IMR-90 (cell line): ENCODE measurements at regions not wholly inside any gene's neighbourhood (a gene's known extent, or its start where the extent isn't known, plus 50 kb on each side); places are given as distances from the start of the nearest gene placed in this dataset.

ENCODE experiments used
- ATAC-seq: fragments of 200-7000 bp; cut with Tn5 transposase; 2 replicates; pipeline ENCODE4 v1.9.1; 2020; ENCODE audit warnings: low read depth, mild to moderate bottlenecking, moderate library complexity
- BruUV-seq: library from RNA; stranded (reverse); fragments of 400-500 nt; replicated peaks from 2 replicates; lab custom pipeline; 2021; lab: Mats Ljungman, UMichigan
- CTCF ChIA-PET: fragments of 300-600 bp; formaldehyde crosslinking; extraction: SDS; loops from one replicate; lab custom pipeline; 2021; ENCODE audit warnings: antibody characterized with exemption; lab: Yijun Ruan, JAX
- POLR2A ChIA-PET: fragments of 300-600 bp; sonication (Branson Sonifier 250); formaldehyde crosslinking; loops from one replicate; lab custom pipeline; 2022; ENCODE audit warnings: antibody characterized with exemption; ENCODE audit not compliant: unreplicated experiment; lab: Charles Lee
- DNase-seq: peaks from one replicate; pipeline ENCODE4 v3.0.0; 2013
- H2AFZ ChIP-seq: replicated peaks from 2 replicates; pipeline ENCODE3; 2013; ENCODE audit warnings: low read length, mild to moderate bottlenecking; ENCODE audit not compliant: poor library complexity
- H2AK5ac ChIP-seq: 2 replicates; pipeline ENCODE4 v1.6.1; 2013; ENCODE audit warnings: low read depth, low read length, inconsistent platforms
- H2AK9ac ChIP-seq: replicated peaks from 2 replicates; pipeline ENCODE3; 2013; ENCODE audit warnings: mild to moderate bottlenecking, low read depth, low read length, moderate library complexity; ENCODE audit not compliant: poor library complexity
- H2BK120ac ChIP-seq: 2 replicates; pipeline ENCODE4 v1.6.1; 2013; ENCODE audit warnings: low read depth, low read length, inconsistent platforms
- H2BK15ac ChIP-seq: 3 replicates; pipeline ENCODE4 v1.6.1; 2013; ENCODE audit warnings: low read depth, low read length, inconsistent platforms
- H2BK20ac ChIP-seq: 2 replicates; pipeline ENCODE4 v1.6.1; 2013; ENCODE audit warnings: low read depth, mild to moderate bottlenecking, inconsistent platforms, low read length, moderate library complexity
- H2BK5ac ChIP-seq: 2 replicates; pipeline ENCODE4 v1.6.1; 2013; ENCODE audit warnings: mild to moderate bottlenecking, low read depth, low read length, inconsistent platforms; ENCODE audit not compliant: poor library complexity, severe bottlenecking
- H3K14ac ChIP-seq: replicated peaks from 2 replicates; pipeline ENCODE4 v1.6.1; 2013; ENCODE audit warnings: low read depth, low read length, inconsistent platforms
- H3K18ac ChIP-seq: 2 replicates; pipeline ENCODE4 v1.6.1; 2013; ENCODE audit warnings: low read depth, low read length, control low read depth
- H3K23ac ChIP-seq: 2 replicates; pipeline ENCODE4 v1.6.1; 2013; ENCODE audit warnings: low read depth, low read length, inconsistent platforms
- H3K27ac ChIP-seq: 2 replicates; pipeline ENCODE4 v1.5.1; 2013; ENCODE audit warnings: mild to moderate bottlenecking, control low read depth, low read length; ENCODE audit not compliant: insufficient read depth
- H3K27me3 ChIP-seq: 2 replicates; pipeline ENCODE4 v1.6.1; 2013; ENCODE audit warnings: low read length; ENCODE audit not compliant: control insufficient read depth, insufficient read depth
- H3K36me3 ChIP-seq: 2 replicates; pipeline ENCODE4 v1.6.1; 2013; ENCODE audit warnings: low read length, mixed read lengths; ENCODE audit not compliant: control insufficient read depth, insufficient read depth
- H3K4ac ChIP-seq: 2 replicates; pipeline ENCODE4 v1.6.1; 2013; ENCODE audit warnings: low read depth, low read length, inconsistent platforms
- H3K4me1 ChIP-seq: 2 replicates; pipeline ENCODE4 v1.6.1; 2013; ENCODE audit warnings: low read length, mixed read lengths; ENCODE audit not compliant: control insufficient read depth, insufficient read depth
- H3K4me2 ChIP-seq: 2 replicates; pipeline ENCODE4 v1.6.1; 2013; ENCODE audit warnings: low read depth, mild to moderate bottlenecking, control low read depth, low read length, moderate library complexity
- H3K4me3 ChIP-seq: 2 replicates; pipeline ENCODE4 v1.5.1; 2013; ENCODE audit warnings: low read depth, mild to moderate bottlenecking, control low read depth, low read length, moderate library complexity; ENCODE audit not compliant: insufficient read depth
- H3K56ac ChIP-seq: 2 replicates; pipeline ENCODE4 v1.6.1; 2013; ENCODE audit warnings: low read length, inconsistent platforms; ENCODE audit not compliant: insufficient read depth; ENCODE audit errors: extremely low read depth
- H3K79me1 ChIP-seq, 2 experiments: 2 replicates each; pipeline ENCODE4 v1.6.1; 2013; ENCODE audit warnings: low read length in 2 of 2, inconsistent platforms in 1 of 2, low read depth in 1 of 2
- H3K9ac ChIP-seq: 2 replicates; pipeline ENCODE4 v1.6.1; 2013; ENCODE audit warnings: low read depth, low read length, control low read depth
- H3K9me1 ChIP-seq: 2 replicates; pipeline ENCODE4 v1.6.1; 2013; ENCODE audit warnings: low read length, inconsistent platforms; ENCODE audit not compliant: insufficient read depth
- H3K9me3 ChIP-seq: 2 replicates; pipeline ENCODE4 v1.6.1; 2013; ENCODE audit warnings: low read length; ENCODE audit not compliant: control insufficient read depth, insufficient read depth
- H4K20me1 ChIP-seq: 2 replicates; pipeline ENCODE4 v1.6.1; 2013; ENCODE audit warnings: low read length, inconsistent platforms; ENCODE audit not compliant: insufficient read depth
- H4K5ac ChIP-seq: 2 replicates; pipeline ENCODE4 v1.6.1; 2013; ENCODE audit warnings: mild to moderate bottlenecking, low read depth, low read length, control low read depth
- H4K8ac ChIP-seq, 2 experiments: 2 replicates each; pipeline ENCODE4 v1.6.1; 2013; ENCODE audit warnings: low read depth in 2 of 2, low read length in 2 of 2, control low read depth in 1 of 2, inconsistent platforms in 1 of 2
- H4K91ac ChIP-seq: 2 replicates; pipeline ENCODE4 v1.6.1; 2013; ENCODE audit warnings: low read depth, low read length, inconsistent platforms; ENCODE audit not compliant: insufficient read depth
- MAFK ChIP-seq: IDR thresholded peaks from 2 replicates; pipeline ENCODE4 v1.6.1; 2012; ENCODE audit warnings: low read depth, low read length, improper control_type of control experiment
- MAZ ChIP-seq: IDR thresholded peaks from 2 replicates; pipeline ENCODE4 v1.6.1; 2012; ENCODE audit warnings: low read depth, mild to moderate bottlenecking, low read length, improper control_type of control experiment, moderate library complexity, borderline replicate concordance
- MXI1 ChIP-seq: IDR thresholded peaks from 2 replicates; pipeline ENCODE4 v1.6.1; 2012; ENCODE audit warnings: low read depth, mild to moderate bottlenecking, low read length, moderate library complexity, borderline replicate concordance
- POLR2A ChIP-seq: IDR thresholded peaks from 2 replicates; pipeline ENCODE4 v1.6.1; 2012; ENCODE audit warnings: mild to moderate bottlenecking, low read depth, low read length
- RAD21 ChIP-seq: IDR thresholded peaks from 2 replicates; pipeline ENCODE4 v1.6.1; 2012; ENCODE audit warnings: low read length, improper control_type of control experiment
- RFX5 ChIP-seq: IDR thresholded peaks from 2 replicates; pipeline ENCODE4 v1.8.0; 2012; ENCODE audit warnings: low read depth, mild to moderate bottlenecking, low read length, moderate library complexity
- SMC3 ChIP-seq: fragments of 150-350 bp; IDR thresholded peaks from 2 replicates; pipeline ENCODE4 v1.6.1; 2016; ENCODE audit warnings: low read depth, mild to moderate bottlenecking, antibody characterized with exemption, low read length, moderate library complexity
- dilution Hi-C: fragments of 300-500 bp; cut with HindIII; formaldehyde crosslinking; loops from one replicate; pipeline ENCODE4 v1.14.3; 2018; ENCODE audit warnings: low sequenced_read_pairs; ENCODE audit not compliant: unreplicated experiment
- in situ Hi-C: fragments of 300-500 bp; cut with MboI; formaldehyde crosslinking; loops from 3 replicates; pipeline ENCODE4 v1.14.3; 2019; ENCODE audit warnings: low sequenced_read_pairs, inconsistent platforms, mixed read lengths
- intact Hi-C: fragments of 100-400 bp; cut with micrococcal nuclease; formaldehyde crosslinking; loops from 2 replicates; pipeline ENCODE4 v1.10.0; 2022
- TF ChIP-seq, protein P1 (sequence below): fragments of 150-350 bp; IDR thresholded peaks from 2 replicates; pipeline ENCODE4 v1.6.1; 2017; ENCODE audit warnings: mild to moderate bottlenecking, antibody characterized with exemption, low read length, low read depth

DNA sequence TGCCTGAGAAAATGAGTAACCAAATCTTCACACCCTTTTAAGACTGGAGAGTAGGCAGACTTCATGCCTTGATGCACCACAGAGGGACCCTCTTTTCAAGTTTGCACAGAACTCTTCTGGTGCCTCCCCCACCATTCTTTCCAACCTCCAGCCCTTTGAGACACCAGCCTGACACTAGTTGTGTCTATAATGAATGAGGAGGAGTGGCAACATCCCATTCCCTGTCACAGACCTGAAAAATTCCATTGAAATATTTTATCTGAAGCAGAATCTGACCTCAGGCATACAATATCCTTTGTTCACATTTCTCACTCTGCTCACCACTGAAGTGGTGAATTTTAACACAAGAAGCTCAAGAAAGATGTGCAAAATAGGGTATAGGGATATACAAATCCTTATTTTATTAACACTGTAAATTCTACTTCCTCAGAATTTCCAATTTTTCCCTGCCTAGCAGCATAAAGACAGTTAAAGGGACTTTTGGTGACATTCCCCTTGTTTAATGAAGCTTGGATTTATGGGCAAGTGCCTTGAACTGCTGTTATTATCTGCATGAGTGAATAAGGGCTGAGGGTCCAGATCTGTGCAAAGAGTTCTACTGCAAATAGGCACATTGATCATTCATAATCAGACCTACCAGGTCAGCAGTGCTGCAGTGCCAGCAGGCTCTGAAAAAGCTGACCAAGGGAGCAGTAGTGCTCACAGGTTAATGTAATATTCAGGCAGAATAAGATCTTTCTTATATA is 149.9 kb upstream of the PAQR3 start:
- dilution Hi-C loops = no loop called here
- H2BK15ac ChIP-seq = no peak overlapping the region
- intact Hi-C loops = no loop called here
- no peak overlapping the region for H2BK20ac ChIP-seq
- H3K56ac ChIP-seq = no peak overlapping the region
- TF ChIP-seq MAZ = no peak
- no peak for TF ChIP-seq MAFK
- no peak for TF ChIP-seq POLR2A
- TF ChIP-seq MXI1 = no peak
- no peak for TF ChIP-seq RAD21
- TF ChIP-seq SMC3 = no peak
- TF ChIP-seq RFX5 = no peak
- TF ChIP-seq, protein P1, sequence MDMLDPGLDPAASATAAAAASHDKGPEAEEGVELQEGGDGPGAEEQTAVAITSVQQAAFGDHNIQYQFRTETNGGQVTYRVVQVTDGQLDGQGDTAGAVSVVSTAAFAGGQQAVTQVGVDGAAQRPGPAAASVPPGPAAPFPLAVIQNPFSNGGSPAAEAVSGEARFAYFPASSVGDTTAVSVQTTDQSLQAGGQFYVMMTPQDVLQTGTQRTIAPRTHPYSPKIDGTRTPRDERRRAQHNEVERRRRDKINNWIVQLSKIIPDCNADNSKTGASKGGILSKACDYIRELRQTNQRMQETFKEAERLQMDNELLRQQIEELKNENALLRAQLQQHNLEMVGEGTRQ = no peak
- CTCF ChIA-PET = no interaction called here
- no peak overlapping the region for H2AK9ac ChIP-seq
- H3K23ac ChIP-seq = no peak overlapping the region
- H3K36me3 ChIP-seq = no peaks in the 10 kb centered on the region
- no peak overlapping the region for H3K18ac ChIP-seq
- H3K27me3 ChIP-seq = no peaks in the 10 kb centered on the region
- no peak overlapping the region for H3K4me2 ChIP-seq
- H2BK5ac ChIP-seq = no peak overlapping the region
- no peak overlapping the region for H4K91ac ChIP-seq
- H3K14ac ChIP-seq = no peak overlapping the region
- no peak overlapping the region for H2AK5ac ChIP-seq
- no peak overlapping the region for H2BK120ac ChIP-seq
- no peaks in the 10 kb centered on the region for H3K9me3 ChIP-seq
- no TSS peak for BruUV-seq
- no peaks in the 10 kb centered on the region for H3K9me1 ChIP-seq
- DNase-seq = no peak
- H3K4ac ChIP-seq = no peak overlapping the region
- H4K5ac ChIP-seq = no peak overlapping the region
- H3K9ac ChIP-seq = no peak overlapping the region
- no peak overlapping the region for H3K27ac ChIP-seq
- H3K79me1 ChIP-seq = no peaks in the 10 kb centered on the region
- in situ Hi-C loops = no loop called here
- no peak overlapping the region for H3K4me3 ChIP-seq
- H2AFZ ChIP-seq = no peak overlapping the region
- no peak for ATAC-seq
- no peaks in the 10 kb centered on the region for H3K4me1 ChIP-seq
- POLR2A ChIA-PET = no interaction called here
- no peaks in the 10 kb centered on the region for H4K20me1 ChIP-seq
- no peak overlapping the region for H4K8ac ChIP-seq
